IMR-90 (cell line): ENCODE measurements at regions not wholly inside any gene's neighbourhood (a gene's known extent, or its start where the extent isn't known, plus 50 kb on each side); places are given as distances from the start of the nearest gene placed in this dataset.

Source experiments
- ATAC-seq: fragments of 200-7000 bp; cut with Tn5 transposase; 2 replicates; pipeline ENCODE4 v1.9.1; 2020; ENCODE audit warnings: low read depth, mild to moderate bottlenecking, moderate library complexity
- BruUV-seq: library from RNA; stranded (reverse); fragments of 400-500 nt; replicated peaks from 2 replicates; lab custom pipeline; 2021; lab: Mats Ljungman, UMichigan
- CTCF ChIA-PET: fragments of 300-600 bp; formaldehyde crosslinking; extraction: SDS; loops from one replicate; lab custom pipeline; 2021; ENCODE audit warnings: antibody characterized with exemption; lab: Yijun Ruan, JAX
- POLR2A ChIA-PET: fragments of 300-600 bp; sonication (Branson Sonifier 250); formaldehyde crosslinking; loops from one replicate; lab custom pipeline; 2022; ENCODE audit warnings: antibody characterized with exemption; ENCODE audit not compliant: unreplicated experiment; lab: Charles Lee
- DNase-seq: peaks from one replicate; pipeline ENCODE4 v3.0.0; 2013
- H2AFZ ChIP-seq: replicated peaks from 2 replicates; pipeline ENCODE3; 2013; ENCODE audit warnings: low read length, mild to moderate bottlenecking; ENCODE audit not compliant: poor library complexity
- H2AK5ac ChIP-seq: 2 replicates; pipeline ENCODE4 v1.6.1; 2013; ENCODE audit warnings: low read depth, low read length, inconsistent platforms
- H2AK9ac ChIP-seq: replicated peaks from 2 replicates; pipeline ENCODE3; 2013; ENCODE audit warnings: mild to moderate bottlenecking, low read depth, low read length, moderate library complexity; ENCODE audit not compliant: poor library complexity
- H2BK120ac ChIP-seq: 2 replicates; pipeline ENCODE4 v1.6.1; 2013; ENCODE audit warnings: low read depth, low read length, inconsistent platforms
- H2BK15ac ChIP-seq: 3 replicates; pipeline ENCODE4 v1.6.1; 2013; ENCODE audit warnings: low read depth, low read length, inconsistent platforms
- H2BK20ac ChIP-seq: 2 replicates; pipeline ENCODE4 v1.6.1; 2013; ENCODE audit warnings: low read depth, mild to moderate bottlenecking, inconsistent platforms, low read length, moderate library complexity
- H2BK5ac ChIP-seq: 2 replicates; pipeline ENCODE4 v1.6.1; 2013; ENCODE audit warnings: mild to moderate bottlenecking, low read depth, low read length, inconsistent platforms; ENCODE audit not compliant: poor library complexity, severe bottlenecking
- H3K14ac ChIP-seq: replicated peaks from 2 replicates; pipeline ENCODE4 v1.6.1; 2013; ENCODE audit warnings: low read depth, low read length, inconsistent platforms
- H3K18ac ChIP-seq: 2 replicates; pipeline ENCODE4 v1.6.1; 2013; ENCODE audit warnings: low read depth, low read length, control low read depth
- H3K23ac ChIP-seq: 2 replicates; pipeline ENCODE4 v1.6.1; 2013; ENCODE audit warnings: low read depth, low read length, inconsistent platforms
- H3K27ac ChIP-seq: 2 replicates; pipeline ENCODE4 v1.5.1; 2013; ENCODE audit warnings: mild to moderate bottlenecking, control low read depth, low read length; ENCODE audit not compliant: insufficient read depth
- H3K27me3 ChIP-seq: 2 replicates; pipeline ENCODE4 v1.6.1; 2013; ENCODE audit warnings: low read length; ENCODE audit not compliant: control insufficient read depth, insufficient read depth
- H3K36me3 ChIP-seq: 2 replicates; pipeline ENCODE4 v1.6.1; 2013; ENCODE audit warnings: low read length, mixed read lengths; ENCODE audit not compliant: control insufficient read depth, insufficient read depth
- H3K4ac ChIP-seq: 2 replicates; pipeline ENCODE4 v1.6.1; 2013; ENCODE audit warnings: low read depth, low read length, inconsistent platforms
- H3K4me1 ChIP-seq: 2 replicates; pipeline ENCODE4 v1.6.1; 2013; ENCODE audit warnings: low read length, mixed read lengths; ENCODE audit not compliant: control insufficient read depth, insufficient read depth
- H3K4me2 ChIP-seq: 2 replicates; pipeline ENCODE4 v1.6.1; 2013; ENCODE audit warnings: low read depth, mild to moderate bottlenecking, control low read depth, low read length, moderate library complexity
- H3K4me3 ChIP-seq: 2 replicates; pipeline ENCODE4 v1.5.1; 2013; ENCODE audit warnings: low read depth, mild to moderate bottlenecking, control low read depth, low read length, moderate library complexity; ENCODE audit not compliant: insufficient read depth
- H3K56ac ChIP-seq: 2 replicates; pipeline ENCODE4 v1.6.1; 2013; ENCODE audit warnings: low read length, inconsistent platforms; ENCODE audit not compliant: insufficient read depth; ENCODE audit errors: extremely low read depth
- H3K79me1 ChIP-seq, 2 experiments: 2 replicates each; pipeline ENCODE4 v1.6.1; 2013; ENCODE audit warnings: low read length in 2 of 2, inconsistent platforms in 1 of 2, low read depth in 1 of 2
- H3K9ac ChIP-seq: 2 replicates; pipeline ENCODE4 v1.6.1; 2013; ENCODE audit warnings: low read depth, low read length, control low read depth
- H3K9me1 ChIP-seq: 2 replicates; pipeline ENCODE4 v1.6.1; 2013; ENCODE audit warnings: low read length, inconsistent platforms; ENCODE audit not compliant: insufficient read depth
- H3K9me3 ChIP-seq: 2 replicates; pipeline ENCODE4 v1.6.1; 2013; ENCODE audit warnings: low read length; ENCODE audit not compliant: control insufficient read depth, insufficient read depth
- H4K20me1 ChIP-seq: 2 replicates; pipeline ENCODE4 v1.6.1; 2013; ENCODE audit warnings: low read length, inconsistent platforms; ENCODE audit not compliant: insufficient read depth
- H4K5ac ChIP-seq: 2 replicates; pipeline ENCODE4 v1.6.1; 2013; ENCODE audit warnings: mild to moderate bottlenecking, low read depth, low read length, control low read depth
- H4K8ac ChIP-seq, 2 experiments: 2 replicates each; pipeline ENCODE4 v1.6.1; 2013; ENCODE audit warnings: low read depth in 2 of 2, low read length in 2 of 2, control low read depth in 1 of 2, inconsistent platforms in 1 of 2
- H4K91ac ChIP-seq: 2 replicates; pipeline ENCODE4 v1.6.1; 2013; ENCODE audit warnings: low read depth, low read length, inconsistent platforms; ENCODE audit not compliant: insufficient read depth
- BHLHE40 ChIP-seq: fragments of 150-350 bp; IDR thresholded peaks from 2 replicates; pipeline ENCODE4 v1.6.1; 2016; ENCODE audit warnings: mild to moderate bottlenecking, low read depth, low read length
- CEBPB ChIP-seq: IDR thresholded peaks from 2 replicates; pipeline ENCODE4 v1.6.1; 2012; ENCODE audit warnings: low read depth, low read length, improper control_type of control experiment
- FOS ChIP-seq: fragments of 150-350 bp; IDR thresholded peaks from 2 replicates; pipeline ENCODE4 v1.6.1; 2016; ENCODE audit warnings: low read depth, low read length
- MAFK ChIP-seq: IDR thresholded peaks from 2 replicates; pipeline ENCODE4 v1.6.1; 2012; ENCODE audit warnings: low read depth, low read length, improper control_type of control experiment
- MAZ ChIP-seq: IDR thresholded peaks from 2 replicates; pipeline ENCODE4 v1.6.1; 2012; ENCODE audit warnings: low read depth, mild to moderate bottlenecking, low read length, improper control_type of control experiment, moderate library complexity, borderline replicate concordance
- NFE2L2 ChIP-seq: fragments of 150-350 bp; IDR thresholded peaks from 2 replicates; pipeline ENCODE4 v1.6.1; 2016; ENCODE audit warnings: low read depth, mild to moderate bottlenecking, low read length
- POLR2A ChIP-seq: IDR thresholded peaks from 2 replicates; pipeline ENCODE4 v1.6.1; 2012; ENCODE audit warnings: mild to moderate bottlenecking, low read depth, low read length
- RAD21 ChIP-seq: IDR thresholded peaks from 2 replicates; pipeline ENCODE4 v1.6.1; 2012; ENCODE audit warnings: low read length, improper control_type of control experiment
- RFX5 ChIP-seq: IDR thresholded peaks from 2 replicates; pipeline ENCODE4 v1.8.0; 2012; ENCODE audit warnings: low read depth, mild to moderate bottlenecking, low read length, moderate library complexity
- SMC3 ChIP-seq: fragments of 150-350 bp; IDR thresholded peaks from 2 replicates; pipeline ENCODE4 v1.6.1; 2016; ENCODE audit warnings: low read depth, mild to moderate bottlenecking, antibody characterized with exemption, low read length, moderate library complexity
- WGBS, 2 experiments: methylation state at CpG; one replicate each; pipeline versions ENCODE4 v1.1.5 to v1.1.7; 2013; ENCODE audit warnings: missing lambda C conversion rate in 2 of 2; ENCODE audit not compliant: insufficient read length in 1 of 2; ENCODE audit errors: extremely low coverage in 2 of 2; 5-methylcytosine and 5-hydroxymethylcytosine counted together
- dilution Hi-C: fragments of 300-500 bp; cut with HindIII; formaldehyde crosslinking; loops from one replicate; pipeline ENCODE4 v1.14.3; 2018; ENCODE audit warnings: low sequenced_read_pairs; ENCODE audit not compliant: unreplicated experiment
- in situ Hi-C: fragments of 300-500 bp; cut with MboI; formaldehyde crosslinking; loops from 3 replicates; pipeline ENCODE4 v1.14.3; 2019; ENCODE audit warnings: low sequenced_read_pairs, inconsistent platforms, mixed read lengths
- intact Hi-C: fragments of 100-400 bp; cut with micrococcal nuclease; formaldehyde crosslinking; loops from 2 replicates; pipeline ENCODE4 v1.10.0; 2022
- TF ChIP-seq, protein P1 (sequence below): fragments of 150-350 bp; IDR thresholded peaks from 2 replicates; pipeline ENCODE4 v1.6.1; 2017; ENCODE audit warnings: mild to moderate bottlenecking, antibody characterized with exemption, low read length, low read depth
- TF ChIP-seq, protein P2 (sequence below): fragments of 150-350 bp; IDR thresholded peaks from 2 replicates; pipeline ENCODE4 v1.6.1; 2016; ENCODE audit warnings: low read depth, mild to moderate bottlenecking, low read length, moderate library complexity, borderline replicate concordance

DNA sequence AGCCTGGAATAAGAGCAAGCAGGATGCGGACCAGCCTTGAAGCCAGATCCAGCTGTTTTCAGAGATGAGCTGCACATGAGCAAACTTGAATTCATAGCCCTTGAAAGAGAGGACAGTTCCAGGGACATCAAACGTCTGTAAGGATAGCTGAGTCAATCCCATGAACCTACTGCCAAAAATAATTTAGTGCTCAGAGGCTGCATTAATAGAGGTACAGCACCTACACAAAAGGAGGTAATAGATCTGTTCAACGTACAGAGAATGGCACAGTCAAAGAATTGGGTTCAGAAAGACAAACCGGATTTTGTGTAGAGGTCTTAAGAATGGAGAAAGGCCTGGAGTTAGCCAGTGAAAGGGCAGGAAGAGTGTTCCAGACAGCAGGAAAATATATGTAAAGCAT, 110.8 kb upstream of the ZC3H12A start:
- no peak overlapping the region for H2BK120ac ChIP-seq
- no peaks in the 10 kb centered on the region for H3K27me3 ChIP-seq
- CTCF ChIA-PET, result no interaction called here
- ATAC-seq (no peak), DNase-seq (no peak)
- POLR2A ChIA-PET, result no interaction called here
- no peak overlapping the region for H2AK9ac ChIP-seq
- H2BK15ac ChIP-seq, result no peak overlapping the region
- H3K4me1 ChIP-seq, result no peaks in the 10 kb centered on the region
- intact Hi-C loops (no loop called here), dilution Hi-C loops (no loop called here), in situ Hi-C loops (no loop called here)
- H3K18ac ChIP-seq, result no peak overlapping the region
- no TSS peak for BruUV-seq
- no peak overlapping the region for H3K4ac ChIP-seq
- no peak overlapping the region for H4K5ac ChIP-seq
- H3K79me1 ChIP-seq, result no peaks in the 10 kb centered on the region
- no peak overlapping the region for H4K8ac ChIP-seq
- TF ChIP-seq NFE2L2, result no peak
- no peak for TF ChIP-seq MAFK
- TF ChIP-seq RAD21, result no peak
- no peak for TF ChIP-seq FOS
- TF ChIP-seq SMC3, result no peak
- TF ChIP-seq, protein P1, sequence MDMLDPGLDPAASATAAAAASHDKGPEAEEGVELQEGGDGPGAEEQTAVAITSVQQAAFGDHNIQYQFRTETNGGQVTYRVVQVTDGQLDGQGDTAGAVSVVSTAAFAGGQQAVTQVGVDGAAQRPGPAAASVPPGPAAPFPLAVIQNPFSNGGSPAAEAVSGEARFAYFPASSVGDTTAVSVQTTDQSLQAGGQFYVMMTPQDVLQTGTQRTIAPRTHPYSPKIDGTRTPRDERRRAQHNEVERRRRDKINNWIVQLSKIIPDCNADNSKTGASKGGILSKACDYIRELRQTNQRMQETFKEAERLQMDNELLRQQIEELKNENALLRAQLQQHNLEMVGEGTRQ, result no peak
- TF ChIP-seq MAZ, result no peak
- no peak for TF ChIP-seq POLR2A
- TF ChIP-seq BHLHE40, result no peak
- TF ChIP-seq CEBPB, result no peak
- TF ChIP-seq, protein P2, sequence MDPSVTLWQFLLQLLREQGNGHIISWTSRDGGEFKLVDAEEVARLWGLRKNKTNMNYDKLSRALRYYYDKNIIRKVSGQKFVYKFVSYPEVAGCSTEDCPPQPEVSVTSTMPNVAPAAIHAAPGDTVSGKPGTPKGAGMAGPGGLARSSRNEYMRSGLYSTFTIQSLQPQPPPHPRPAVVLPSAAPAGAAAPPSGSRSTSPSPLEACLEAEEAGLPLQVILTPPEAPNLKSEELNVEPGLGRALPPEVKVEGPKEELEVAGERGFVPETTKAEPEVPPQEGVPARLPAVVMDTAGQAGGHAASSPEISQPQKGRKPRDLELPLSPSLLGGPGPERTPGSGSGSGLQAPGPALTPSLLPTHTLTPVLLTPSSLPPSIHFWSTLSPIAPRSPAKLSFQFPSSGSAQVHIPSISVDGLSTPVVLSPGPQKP, result no peak
- no peak for TF ChIP-seq RFX5
- no peak overlapping the region for H3K14ac ChIP-seq
- no peak overlapping the region for H3K27ac ChIP-seq
- H3K9ac ChIP-seq, result no peak overlapping the region
- no peak overlapping the region for H3K4me2 ChIP-seq
- H2AK5ac ChIP-seq, result no peak overlapping the region
- WGBS, 2 experiments, result 67% methylated on average over 1 of the region's 4 CpGs; no CpG with 5 or more reads in 1 of the 2 experiments
- no peak overlapping the region for H2BK20ac ChIP-seq
- H3K36me3 ChIP-seq, result no peaks in the 10 kb centered on the region
- H4K20me1 ChIP-seq, result no peaks in the 10 kb centered on the region
- no peak overlapping the region for H3K23ac ChIP-seq
- H2BK5ac ChIP-seq, result no peak overlapping the region
- H4K91ac ChIP-seq, result no peak overlapping the region
- no peak overlapping the region for H3K56ac ChIP-seq
- no peak overlapping the region for H2AFZ ChIP-seq
- H3K4me3 ChIP-seq, result no peak overlapping the region
- no peaks in the 10 kb centered on the region for H3K9me1 ChIP-seq
- H3K9me3 ChIP-seq, result no peaks in the 10 kb centered on the region
